Bronchial epithelial cell (primary cell): ENCODE measurements at regions not wholly inside any gene's neighbourhood (a gene's known extent, or its start where the extent isn't known, plus 50 kb on each side); places are given as distances from the start of the nearest gene placed in this dataset.

ENCODE experiments used
- DNase-seq: peaks from one replicate; pipeline ENCODE4 v3.0.0-alpha.2; 2010; ENCODE audit warnings: low read depth
- FAIRE-seq: peaks from 2 replicates; lab custom pipeline; 2011; peaks lifted over from hg19 to GRCh38; lab: Jason Lieb, UNC
- H3K27me3 ChIP-seq: 2 replicates; pipeline ENCODE4 v1.5.1; 2011; ENCODE audit warnings: low read length; ENCODE audit not compliant: control insufficient read depth, insufficient read depth
- H3K36me3 ChIP-seq: 2 replicates; pipeline ENCODE4 v1.5.1; 2011; ENCODE audit warnings: low read length; ENCODE audit not compliant: control insufficient read depth, insufficient read depth
- H3K4me3 ChIP-seq: 2 replicates; pipeline ENCODE4 v1.5.1; 2011; ENCODE audit warnings: mild to moderate bottlenecking, low read depth, low read length, control low read depth
- TF ChIP-seq, protein P1 (sequence below): IDR thresholded peaks from 2 replicates; pipeline ENCODE4 v1.5.1; 2011; ENCODE audit warnings: mild to moderate bottlenecking, moderate library complexity, low read length, control low read depth, inconsistent platforms; ENCODE audit not compliant: insufficient read depth, severe bottlenecking

DNA sequence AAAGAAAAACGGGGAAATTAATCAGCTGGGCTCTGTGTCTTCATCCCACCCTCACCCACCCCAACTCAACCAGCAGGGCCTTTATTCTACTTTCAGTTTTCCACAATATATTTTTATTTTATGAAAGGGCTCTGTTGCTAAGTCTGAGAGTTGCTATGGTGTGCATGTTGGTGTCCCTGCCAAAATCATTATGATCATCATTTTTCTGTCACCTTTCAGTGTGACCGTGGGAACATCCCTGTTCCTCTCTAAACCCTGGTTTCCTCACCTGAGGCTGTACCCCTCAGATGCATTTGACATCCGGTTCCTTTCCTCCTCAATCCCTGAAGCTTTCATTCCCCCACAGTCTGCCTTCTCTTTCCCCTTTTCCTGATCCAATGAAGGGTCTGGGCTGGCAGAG is 180.5 kb downstream of the ZFP36L2 start:
- FAIRE-seq = no peak

DNA sequence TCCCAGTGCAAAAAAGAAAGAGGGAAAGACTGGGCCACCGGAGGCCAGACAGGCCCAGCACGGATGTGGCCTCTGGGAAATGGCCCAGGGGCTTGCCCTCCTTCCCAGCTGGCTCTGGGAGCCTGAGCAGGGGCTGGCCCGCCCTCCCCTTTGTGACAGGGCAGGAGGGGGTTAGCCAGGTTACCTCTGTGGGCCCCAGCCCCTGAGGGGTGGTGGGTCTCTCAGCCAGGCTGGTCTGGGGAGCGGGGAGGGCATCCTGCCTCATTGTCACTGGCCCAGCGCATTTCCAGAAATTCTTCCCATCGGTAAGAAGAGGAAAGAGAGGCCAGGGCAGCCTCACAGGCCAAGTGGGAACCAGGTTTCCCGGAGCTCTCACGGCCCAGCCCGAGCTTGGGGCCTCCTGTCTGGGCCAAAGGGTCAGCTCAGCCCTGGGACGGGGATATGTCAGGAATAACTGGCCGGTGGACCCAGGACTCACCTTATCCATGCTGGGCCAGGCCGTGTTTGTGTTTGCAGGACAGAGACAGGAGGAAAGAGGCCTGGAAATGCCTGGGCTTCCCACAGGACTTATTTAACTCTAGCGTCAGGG is 182.2 kb downstream of the ZFP36L2 start:
- DNase-seq (no peak), FAIRE-seq (no peak)
- H3K4me3 ChIP-seq = no peak overlapping the region
- TF ChIP-seq, protein P1, sequence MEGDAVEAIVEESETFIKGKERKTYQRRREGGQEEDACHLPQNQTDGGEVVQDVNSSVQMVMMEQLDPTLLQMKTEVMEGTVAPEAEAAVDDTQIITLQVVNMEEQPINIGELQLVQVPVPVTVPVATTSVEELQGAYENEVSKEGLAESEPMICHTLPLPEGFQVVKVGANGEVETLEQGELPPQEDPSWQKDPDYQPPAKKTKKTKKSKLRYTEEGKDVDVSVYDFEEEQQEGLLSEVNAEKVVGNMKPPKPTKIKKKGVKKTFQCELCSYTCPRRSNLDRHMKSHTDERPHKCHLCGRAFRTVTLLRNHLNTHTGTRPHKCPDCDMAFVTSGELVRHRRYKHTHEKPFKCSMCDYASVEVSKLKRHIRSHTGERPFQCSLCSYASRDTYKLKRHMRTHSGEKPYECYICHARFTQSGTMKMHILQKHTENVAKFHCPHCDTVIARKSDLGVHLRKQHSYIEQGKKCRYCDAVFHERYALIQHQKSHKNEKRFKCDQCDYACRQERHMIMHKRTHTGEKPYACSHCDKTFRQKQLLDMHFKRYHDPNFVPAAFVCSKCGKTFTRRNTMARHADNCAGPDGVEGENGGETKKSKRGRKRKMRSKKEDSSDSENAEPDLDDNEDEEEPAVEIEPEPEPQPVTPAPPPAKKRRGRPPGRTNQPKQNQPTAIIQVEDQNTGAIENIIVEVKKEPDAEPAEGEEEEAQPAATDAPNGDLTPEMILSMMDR = no peak
- H3K27me3 ChIP-seq = no peaks in the 10 kb centered on the region
- no peaks in the 10 kb centered on the region for H3K36me3 ChIP-seq

More for the DNA sequence above, 180.5 kb downstream of the ZFP36L2 start:
- TF ChIP-seq, protein P1 = no peak
- H3K4me3 ChIP-seq = no peak overlapping the region
- no peak for DNase-seq
- H3K36me3 ChIP-seq = no peaks in the 10 kb centered on the region
- no peaks in the 10 kb centered on the region for H3K27me3 ChIP-seq

DNA sequence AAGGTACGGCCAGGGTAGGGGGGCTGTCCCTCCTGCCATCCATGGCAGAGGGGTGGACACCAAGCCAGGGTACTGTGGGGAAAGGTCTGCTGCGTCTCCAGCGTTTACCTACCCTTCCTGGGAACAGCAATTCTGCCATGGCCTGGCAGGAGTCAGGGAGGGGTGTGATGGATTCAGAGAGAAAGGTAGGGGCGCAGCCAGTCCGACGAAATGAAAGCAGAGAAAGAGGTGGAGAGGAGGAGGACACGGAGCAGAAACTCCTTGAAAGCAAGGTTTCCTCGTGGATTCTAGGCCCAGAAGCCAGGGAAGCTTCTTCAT is 182.9 kb downstream of the ZFP36L2 start:
- TF ChIP-seq, protein P1 = no peak
- Histone ChIP-seq H3K27me3 (no peaks in the 10 kb centered on the region), H3K36me3 (no peaks in the 10 kb centered on the region), H3K4me3 (no peak overlapping the region)
- DNase-seq = no peak
- no peak for FAIRE-seq

DNA sequence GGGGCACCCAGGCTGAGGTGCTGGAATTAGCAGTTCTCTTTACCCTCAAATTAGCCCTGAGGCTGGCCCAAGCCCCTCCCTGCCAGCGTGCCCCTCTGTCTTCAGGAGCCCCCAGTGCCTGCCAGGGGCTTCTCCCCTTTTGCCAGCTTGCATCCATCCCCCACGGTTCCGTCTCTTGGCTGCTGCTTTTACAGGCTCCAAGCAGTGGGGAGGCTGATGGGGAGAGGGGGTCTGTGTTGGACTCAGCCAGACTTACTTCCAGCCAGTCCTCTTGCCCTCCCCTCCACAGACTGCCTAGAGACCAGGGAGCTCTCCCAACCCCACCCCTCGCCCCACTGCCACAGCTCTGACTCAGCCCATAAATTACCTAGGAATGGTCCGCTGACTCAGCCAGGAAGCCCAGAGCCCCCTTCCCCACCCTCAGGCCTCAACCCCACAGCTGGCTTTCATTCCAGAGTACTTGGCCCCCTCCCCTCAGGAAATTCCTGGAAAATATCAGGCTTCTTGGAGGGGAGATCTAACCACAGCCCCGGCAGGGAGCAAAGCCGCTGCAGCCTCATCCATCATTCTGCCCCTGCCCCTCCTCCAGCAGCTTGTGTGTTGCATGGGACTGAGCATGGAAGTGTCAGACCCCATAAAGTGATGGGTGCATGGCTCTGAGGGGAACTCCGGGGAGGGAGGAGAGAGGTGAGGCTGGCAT is 184.6 kb downstream of the ZFP36L2 start:
- peak; percentile 77 for DNase-seq
- Histone ChIP-seq H3K27me3 (no peaks in the 10 kb centered on the region), H3K36me3 (no peaks in the 10 kb centered on the region), H3K4me3 (no peak overlapping the region)
- TF ChIP-seq, protein P1 = no peak
- no peak for FAIRE-seq

DNA sequence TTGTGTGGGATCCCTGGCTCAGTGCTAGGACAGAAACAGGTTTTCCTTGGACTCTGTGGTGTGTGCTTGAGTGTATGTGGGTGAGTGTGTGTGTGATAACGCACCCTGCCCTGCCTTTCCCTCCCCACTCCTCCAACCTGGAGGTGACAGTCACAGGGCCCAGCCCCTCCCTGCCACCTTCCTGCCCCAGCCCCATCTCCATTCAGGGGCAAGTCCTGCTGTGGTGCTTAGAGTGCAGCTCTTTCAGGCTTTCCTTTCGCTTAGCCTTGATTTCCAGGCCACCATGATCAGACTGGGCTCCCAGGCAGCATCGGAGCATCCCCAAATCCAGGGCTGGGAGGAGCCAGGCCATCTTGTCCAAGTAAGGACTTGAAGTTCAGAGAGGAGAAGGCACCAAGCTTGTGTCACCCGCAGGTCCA is 185.2 kb downstream of the ZFP36L2 start:
- FAIRE-seq (no peak), DNase-seq (no peak)
- no peak overlapping the region for H3K4me3 ChIP-seq
- no peaks in the 10 kb centered on the region for H3K36me3 ChIP-seq
- TF ChIP-seq, protein P1 = no peak
- H3K27me3 ChIP-seq = no peaks in the 10 kb centered on the region
